ENCODE measurements at regions not wholly inside any gene's neighbourhood (a gene's known extent, or its start where the extent isn't known, plus 50 kb on each side); places are given as distances from the start of the nearest gene placed in this dataset.

- H3K4me3 ChIP-seq (ENCODE audit: low read depth, low read length): no peak overlapping the region
- DNase-seq (ENCODE audit: low read depth): no peak
These were observed 219.0 kb upstream of the EMCN start for GRCh38 chr4:100736641-100737451.

GRCh38 chr4:100728861-100729260 is 211.0 kb upstream of the EMCN start:
- no peak for TF ChIP-seq MAX (IDR thresholded peaks at IDR 0.05; ENCODE audit: low read depth, low read length)
- no peak for TF ChIP-seq POLR2A (IDR thresholded peaks at IDR 0.05; ENCODE audit: extremely low read depth, insufficient read length)
- no peak for TF ChIP-seq MYC (IDR thresholded peaks at IDR 0.05; ENCODE audit: low read depth, low read length)
- no peak overlapping the region for H3K4me3 ChIP-seq (ENCODE audit: low read depth, low read length)
- no peak for DNase-seq (ENCODE audit: low read depth)

More at GRCh38 chr4:100736641-100737451, 219.0 kb upstream of the EMCN start:
- TF ChIP-seq MYC (IDR thresholded peaks at IDR 0.05; ENCODE audit: low read depth, low read length) (no peak), POLR2A (IDR thresholded peaks at IDR 0.05; ENCODE audit: extremely low read depth, insufficient read length) (no peak), MAX (IDR thresholded peaks at IDR 0.05; ENCODE audit: low read depth, low read length) (no peak)
- TF ChIP-seq, protein P1, sequence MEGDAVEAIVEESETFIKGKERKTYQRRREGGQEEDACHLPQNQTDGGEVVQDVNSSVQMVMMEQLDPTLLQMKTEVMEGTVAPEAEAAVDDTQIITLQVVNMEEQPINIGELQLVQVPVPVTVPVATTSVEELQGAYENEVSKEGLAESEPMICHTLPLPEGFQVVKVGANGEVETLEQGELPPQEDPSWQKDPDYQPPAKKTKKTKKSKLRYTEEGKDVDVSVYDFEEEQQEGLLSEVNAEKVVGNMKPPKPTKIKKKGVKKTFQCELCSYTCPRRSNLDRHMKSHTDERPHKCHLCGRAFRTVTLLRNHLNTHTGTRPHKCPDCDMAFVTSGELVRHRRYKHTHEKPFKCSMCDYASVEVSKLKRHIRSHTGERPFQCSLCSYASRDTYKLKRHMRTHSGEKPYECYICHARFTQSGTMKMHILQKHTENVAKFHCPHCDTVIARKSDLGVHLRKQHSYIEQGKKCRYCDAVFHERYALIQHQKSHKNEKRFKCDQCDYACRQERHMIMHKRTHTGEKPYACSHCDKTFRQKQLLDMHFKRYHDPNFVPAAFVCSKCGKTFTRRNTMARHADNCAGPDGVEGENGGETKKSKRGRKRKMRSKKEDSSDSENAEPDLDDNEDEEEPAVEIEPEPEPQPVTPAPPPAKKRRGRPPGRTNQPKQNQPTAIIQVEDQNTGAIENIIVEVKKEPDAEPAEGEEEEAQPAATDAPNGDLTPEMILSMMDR (IDR thresholded peaks at IDR 0.05; ENCODE audit: low read depth, low read length): no peak

GRCh38 chr4:100722866-100723459 is 205.1 kb upstream of the EMCN start:
- TF ChIP-seq, protein P1 (IDR thresholded peaks at IDR 0.05; ENCODE audit: low read depth, low read length): no peak
- TF ChIP-seq MAX (IDR thresholded peaks at IDR 0.05; ENCODE audit: low read depth, low read length) (no peak), MYC (IDR thresholded peaks at IDR 0.05; ENCODE audit: low read depth, low read length) (no peak), POLR2A (IDR thresholded peaks at IDR 0.05; ENCODE audit: extremely low read depth, insufficient read length) (no peak)
- no peak for DNase-seq (ENCODE audit: low read depth)

GRCh38 chr4:100722133-100722532 is 204.3 kb upstream of the EMCN start:
- H3K4me3 ChIP-seq (ENCODE audit: low read depth, low read length): no peak overlapping the region
- TF ChIP-seq, protein P1 (IDR thresholded peaks at IDR 0.05; ENCODE audit: low read depth, low read length): no peak
- TF ChIP-seq MYC (IDR thresholded peaks at IDR 0.05; ENCODE audit: low read depth, low read length): no peak
- no peak for TF ChIP-seq MAX (IDR thresholded peaks at IDR 0.05; ENCODE audit: low read depth, low read length)
- no peak for TF ChIP-seq POLR2A (IDR thresholded peaks at IDR 0.05; ENCODE audit: extremely low read depth, insufficient read length)

More at GRCh38 chr4:100722866-100723459, 205.1 kb upstream of the EMCN start:
- no peak overlapping the region for H3K4me3 ChIP-seq (ENCODE audit: low read depth, low read length)

DNA sequence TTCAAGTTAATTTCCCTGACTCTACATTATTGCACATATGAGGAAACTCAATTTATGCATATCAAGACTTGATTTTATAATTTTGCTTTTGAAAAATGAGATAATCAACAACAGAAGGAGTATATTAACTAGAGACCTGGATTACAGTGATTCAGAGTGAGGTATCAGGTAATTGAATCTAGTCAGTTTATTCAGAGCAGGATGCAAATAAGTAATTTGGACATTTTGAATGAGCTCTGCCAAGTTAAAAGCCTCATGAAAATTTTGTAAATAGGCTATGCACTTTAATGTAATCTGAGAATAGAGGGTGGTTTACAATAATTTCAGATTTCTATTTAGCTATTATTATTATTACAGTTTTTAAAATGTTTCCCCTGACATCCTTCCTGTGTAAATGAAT is 203.7 kb upstream of the EMCN start:
- no peak for DNase-seq (ENCODE audit: low read depth)
- TF ChIP-seq POLR2A (IDR thresholded peaks at IDR 0.05; ENCODE audit: extremely low read depth, insufficient read length) (no peak), MAX (IDR thresholded peaks at IDR 0.05; ENCODE audit: low read depth, low read length) (no peak), MYC (IDR thresholded peaks at IDR 0.05; ENCODE audit: low read depth, low read length) (no peak)
- TF ChIP-seq, protein P1 (IDR thresholded peaks at IDR 0.05; ENCODE audit: low read depth, low read length): no peak
- H3K4me3 ChIP-seq (ENCODE audit: low read depth, low read length): no peak overlapping the region

More at GRCh38 chr4:100722133-100722532, 204.3 kb upstream of the EMCN start:
- DNase-seq (ENCODE audit: low read depth): no peak

DNA sequence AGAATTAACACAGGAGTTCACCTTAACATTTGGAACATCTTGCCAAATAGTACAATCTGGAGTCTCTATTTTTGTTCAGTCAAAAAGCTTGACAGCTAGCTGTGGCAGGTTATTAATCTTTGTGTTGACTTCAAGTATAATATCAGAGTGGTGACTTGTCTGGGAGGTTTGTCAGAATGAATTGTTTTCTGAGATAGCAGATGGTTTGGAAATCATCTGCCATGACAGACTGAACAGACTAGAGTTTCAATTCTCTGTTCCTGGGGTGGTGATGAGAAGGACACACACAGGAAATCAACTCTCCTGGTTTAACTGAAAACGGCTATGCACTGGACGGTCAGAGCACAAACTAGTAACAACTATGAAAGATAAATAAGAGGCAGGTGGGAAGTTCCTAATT is 203.3 kb upstream of the EMCN start:
- H3K4me3 ChIP-seq (ENCODE audit: low read depth, low read length): no peak overlapping the region
- no peak for DNase-seq (ENCODE audit: low read depth)
- TF ChIP-seq POLR2A (IDR thresholded peaks at IDR 0.05; ENCODE audit: extremely low read depth, insufficient read length): no peak
- no peak for TF ChIP-seq MYC (IDR thresholded peaks at IDR 0.05; ENCODE audit: low read depth, low read length)
- TF ChIP-seq, protein P1 (IDR thresholded peaks at IDR 0.05; ENCODE audit: low read depth, low read length): no peak
- no peak for TF ChIP-seq MAX (IDR thresholded peaks at IDR 0.05; ENCODE audit: low read depth, low read length)
